ENCODE measurements at regions not wholly inside any gene's neighbourhood (a gene's known extent, or its start where the extent isn't known, plus 50 kb on each side); places are given as distances from the start of the nearest gene placed in this dataset.

DNA sequence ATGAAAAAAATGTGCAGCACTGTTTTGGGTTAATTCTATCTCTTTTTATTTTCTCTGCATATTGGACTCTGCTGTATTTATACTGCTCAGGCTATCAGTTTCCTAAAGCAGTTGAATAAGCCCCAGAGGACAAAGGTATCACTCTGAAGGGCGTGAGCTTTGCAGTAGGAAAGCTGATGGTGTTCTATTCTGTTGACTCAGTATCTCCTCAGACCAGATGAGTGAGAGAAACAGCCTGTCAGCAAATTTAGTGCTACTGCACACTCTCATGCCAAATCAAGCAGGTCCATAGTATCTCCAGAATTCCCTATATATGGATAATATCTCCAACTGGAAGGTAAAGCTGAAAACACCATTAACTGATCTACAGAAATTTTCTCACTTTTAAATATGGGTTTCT lies 132.3 kb upstream of the UGT8 start:
- TF ChIP-seq, protein P1, sequence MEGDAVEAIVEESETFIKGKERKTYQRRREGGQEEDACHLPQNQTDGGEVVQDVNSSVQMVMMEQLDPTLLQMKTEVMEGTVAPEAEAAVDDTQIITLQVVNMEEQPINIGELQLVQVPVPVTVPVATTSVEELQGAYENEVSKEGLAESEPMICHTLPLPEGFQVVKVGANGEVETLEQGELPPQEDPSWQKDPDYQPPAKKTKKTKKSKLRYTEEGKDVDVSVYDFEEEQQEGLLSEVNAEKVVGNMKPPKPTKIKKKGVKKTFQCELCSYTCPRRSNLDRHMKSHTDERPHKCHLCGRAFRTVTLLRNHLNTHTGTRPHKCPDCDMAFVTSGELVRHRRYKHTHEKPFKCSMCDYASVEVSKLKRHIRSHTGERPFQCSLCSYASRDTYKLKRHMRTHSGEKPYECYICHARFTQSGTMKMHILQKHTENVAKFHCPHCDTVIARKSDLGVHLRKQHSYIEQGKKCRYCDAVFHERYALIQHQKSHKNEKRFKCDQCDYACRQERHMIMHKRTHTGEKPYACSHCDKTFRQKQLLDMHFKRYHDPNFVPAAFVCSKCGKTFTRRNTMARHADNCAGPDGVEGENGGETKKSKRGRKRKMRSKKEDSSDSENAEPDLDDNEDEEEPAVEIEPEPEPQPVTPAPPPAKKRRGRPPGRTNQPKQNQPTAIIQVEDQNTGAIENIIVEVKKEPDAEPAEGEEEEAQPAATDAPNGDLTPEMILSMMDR (IDR thresholded peaks at IDR 0.05): no peak
- TF ChIP-seq POLR2A (IDR thresholded peaks at IDR 0.05): no peak

All from testis (tissue), 2 donors.